ENCODE measurements at regions not wholly inside any gene's neighbourhood (a gene's known extent, or its start where the extent isn't known, plus 50 kb on each side); places are given as distances from the start of the nearest gene placed in this dataset.

DNA sequence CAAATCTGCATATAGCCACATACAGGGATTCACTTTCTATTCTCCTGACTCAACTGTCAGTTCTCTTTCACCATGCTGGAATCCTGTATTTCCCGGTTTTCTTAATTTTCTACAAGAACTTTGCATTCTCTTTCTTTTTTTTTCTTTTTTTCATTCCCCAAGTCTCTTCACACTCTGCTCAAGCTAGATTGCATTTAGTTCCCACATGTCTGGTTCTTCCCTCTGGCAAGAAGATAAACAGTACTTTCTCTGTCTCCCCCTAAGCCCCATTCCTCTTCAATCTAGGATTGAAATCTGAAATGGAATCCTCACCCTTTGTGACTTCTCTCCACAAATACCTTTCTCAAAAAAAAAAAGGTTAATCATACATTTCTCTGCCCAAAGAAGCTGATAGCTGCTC lies 64.2 kb upstream of the SLC12A2 start:
- no peak for DNase-seq (ENCODE audit: low read depth)
- H3K4me3 ChIP-seq (replicated peaks; ENCODE audit: low read depth, low read length): no peak overlapping the region
- TF ChIP-seq, protein P1, sequence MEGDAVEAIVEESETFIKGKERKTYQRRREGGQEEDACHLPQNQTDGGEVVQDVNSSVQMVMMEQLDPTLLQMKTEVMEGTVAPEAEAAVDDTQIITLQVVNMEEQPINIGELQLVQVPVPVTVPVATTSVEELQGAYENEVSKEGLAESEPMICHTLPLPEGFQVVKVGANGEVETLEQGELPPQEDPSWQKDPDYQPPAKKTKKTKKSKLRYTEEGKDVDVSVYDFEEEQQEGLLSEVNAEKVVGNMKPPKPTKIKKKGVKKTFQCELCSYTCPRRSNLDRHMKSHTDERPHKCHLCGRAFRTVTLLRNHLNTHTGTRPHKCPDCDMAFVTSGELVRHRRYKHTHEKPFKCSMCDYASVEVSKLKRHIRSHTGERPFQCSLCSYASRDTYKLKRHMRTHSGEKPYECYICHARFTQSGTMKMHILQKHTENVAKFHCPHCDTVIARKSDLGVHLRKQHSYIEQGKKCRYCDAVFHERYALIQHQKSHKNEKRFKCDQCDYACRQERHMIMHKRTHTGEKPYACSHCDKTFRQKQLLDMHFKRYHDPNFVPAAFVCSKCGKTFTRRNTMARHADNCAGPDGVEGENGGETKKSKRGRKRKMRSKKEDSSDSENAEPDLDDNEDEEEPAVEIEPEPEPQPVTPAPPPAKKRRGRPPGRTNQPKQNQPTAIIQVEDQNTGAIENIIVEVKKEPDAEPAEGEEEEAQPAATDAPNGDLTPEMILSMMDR (IDR thresholded peaks at IDR 0.05; ENCODE audit: low read length, missing control alignments): no peak

DNA sequence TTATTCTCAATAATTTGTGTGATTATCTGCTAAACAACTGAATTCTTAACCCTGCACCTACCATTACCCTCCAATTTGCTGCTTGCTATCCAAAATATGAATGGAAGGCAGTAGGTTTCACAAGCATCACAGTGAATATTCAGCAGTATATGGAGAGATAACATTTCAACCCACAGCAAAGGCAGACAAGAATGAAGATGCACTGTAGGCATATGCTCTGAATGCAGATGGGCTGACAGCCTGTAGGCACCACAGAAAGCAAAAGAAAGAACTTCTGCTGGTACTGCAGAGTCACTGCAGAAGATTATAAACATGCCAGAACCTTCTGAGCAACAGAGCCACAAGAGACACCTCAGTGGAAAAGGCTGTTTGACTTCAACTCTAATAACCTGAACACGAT lies 63.6 kb upstream of the SLC12A2 start:
- DNase-seq (ENCODE audit: low read depth): no peak
- H3K4me3 ChIP-seq (replicated peaks; ENCODE audit: low read depth, low read length): no peak overlapping the region
- TF ChIP-seq, protein P1 (IDR thresholded peaks at IDR 0.05; ENCODE audit: low read length, missing control alignments): no peak

DNA sequence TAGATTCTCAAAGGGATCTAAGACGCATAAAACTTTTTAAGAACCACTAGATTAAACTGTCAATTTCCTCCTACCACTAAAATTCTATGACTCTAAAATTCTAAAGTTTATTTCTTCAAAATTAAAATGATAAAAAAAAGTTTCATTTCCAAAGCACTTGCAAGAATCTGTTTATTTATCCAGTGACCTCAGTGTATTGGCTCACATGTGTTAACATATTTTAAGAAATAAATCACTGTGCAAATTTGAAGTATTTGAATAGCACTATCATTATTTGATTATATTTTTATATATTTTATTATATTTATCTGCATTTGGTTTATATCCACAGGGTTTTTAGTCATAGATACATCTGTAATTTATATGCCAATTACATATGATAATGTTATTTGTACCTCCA lies 62.2 kb upstream of the SLC12A2 start:
- H3K4me3 ChIP-seq (replicated peaks; ENCODE audit: low read depth, low read length): no peak overlapping the region
- no peak for DNase-seq (ENCODE audit: low read depth)
- TF ChIP-seq, protein P1 (IDR thresholded peaks at IDR 0.05; ENCODE audit: low read length, missing control alignments): no peak

Data from fibroblast of pulmonary artery (primary cell).